H1 (cell line): ENCODE measurements at regions not wholly inside any gene's neighbourhood (a gene's known extent, or its start where the extent isn't known, plus 50 kb on each side); places are given as distances from the start of the nearest gene placed in this dataset.

Experiments used
- CTCF ChIA-PET: fragments of 300-600 bp; sonication (Branson Sonifier 250); formaldehyde crosslinking; loops from one replicate; lab custom pipeline; 2021; ENCODE audit not compliant: partially characterized antibody; lab: Charles Lee
- POLR2A ChIA-PET: fragments of 300-600 bp; sonication (Branson Sonifier 250); formaldehyde crosslinking; loops from one replicate; lab custom pipeline; 2021; ENCODE audit warnings: inconsistent platforms; ENCODE audit not compliant: partially characterized antibody; lab: Charles Lee
- DNase-seq, 2 experiments: peaks; one replicate each; pipeline versions ENCODE4 v3.0.0 to v3.0.0-alpha.2; 2010 to 2022; ENCODE audit warnings: low spot score in 2 of 2, low read depth in 1 of 2, mixed read lengths in 1 of 2
- FAIRE-seq: peaks from 2 replicates; lab custom pipeline; 2011; peaks lifted over from hg19 to GRCh38; lab: Jason Lieb, UNC
- H2AFZ ChIP-seq: 2 replicates; pipeline ENCODE4 v1.8.1; 2012; ENCODE audit warnings: low read length, inconsistent platforms
- H2AK5ac ChIP-seq: 2 replicates; pipeline ENCODE4 v1.6.1; 2013; ENCODE audit warnings: low read depth, low read length
- H2BK120ac ChIP-seq: replicated peaks from 2 replicates; pipeline ENCODE3; 2013; ENCODE audit warnings: low read depth, low read length, inconsistent platforms
- H2BK12ac ChIP-seq: 2 replicates; pipeline ENCODE4 v1.6.1; 2013; ENCODE audit warnings: low read depth, low read length
- H2BK15ac ChIP-seq: 2 replicates; pipeline ENCODE4 v1.6.1; 2013; ENCODE audit warnings: low read length
- H2BK20ac ChIP-seq: 2 replicates; pipeline ENCODE4 v1.6.1; 2013; ENCODE audit warnings: low read length
- H2BK5ac ChIP-seq: 2 replicates; pipeline ENCODE4 v1.6.1; 2013; ENCODE audit warnings: low read depth, low read length
- H3K14ac ChIP-seq: 2 replicates; pipeline ENCODE4 v1.6.1; 2013; ENCODE audit warnings: inconsistent platforms; ENCODE audit not compliant: insufficient read length
- H3K18ac ChIP-seq: 2 replicates; pipeline ENCODE4 v1.6.1; 2013; ENCODE audit warnings: low read length; ENCODE audit errors: extremely low read depth
- H3K23ac ChIP-seq: 2 replicates; pipeline ENCODE4 v1.6.1; 2013; ENCODE audit warnings: inconsistent platforms; ENCODE audit not compliant: insufficient read length
- H3K23me2 ChIP-seq: 2 replicates; pipeline ENCODE4 v1.6.1; 2013; ENCODE audit warnings: low read depth, low read length
- H3K27ac ChIP-seq: 2 replicates; pipeline ENCODE4 v1.6.1; 2011; ENCODE audit warnings: low read depth, low read length, inconsistent platforms
- H3K27me3 ChIP-seq, 4 experiments: replicated peaks in 1 of 4; 1 replicate in 1 of 4; 2 replicates in 3 of 4; pipeline versions ENCODE4 v1.6.1 to v1.8.1; 2011 to 2013; ENCODE audit warnings: low read length in 3 of 4, mild to moderate bottlenecking in 3 of 4, inconsistent platforms in 2 of 4, mixed read lengths in 2 of 4, moderate library complexity in 1 of 4; ENCODE audit not compliant: control insufficient read depth in 3 of 4, insufficient read depth in 3 of 4; ENCODE audit errors: extremely low read depth in 1 of 4
- H3K36me3 ChIP-seq, 4 experiments: 2 replicates each; pipeline versions ENCODE4 v1.6.1 to v1.8.1; 2011 to 2013; ENCODE audit warnings: mild to moderate bottlenecking in 4 of 4, low read length in 3 of 4, moderate library complexity in 2 of 4, control low read depth in 1 of 4, inconsistent platforms in 1 of 4; ENCODE audit not compliant: insufficient read depth in 4 of 4, control insufficient read depth in 2 of 4
- H3K4ac ChIP-seq: replicated peaks from 2 replicates; pipeline ENCODE3; 2013; ENCODE audit warnings: low read length, low read depth, mixed read lengths, inconsistent platforms; ENCODE audit not compliant: insufficient read length
- H3K4me1 ChIP-seq, 4 experiments: replicated peaks in 1 of 4; 1 replicate in 1 of 4; 2 replicates in 3 of 4; pipeline versions ENCODE4 v1.6.1 to v1.8.1; 2011 to 2013; ENCODE audit warnings: low read length in 3 of 4, inconsistent platforms in 2 of 4, mixed read lengths in 1 of 4; ENCODE audit not compliant: insufficient read depth in 4 of 4, control insufficient read depth in 3 of 4
- H3K4me2 ChIP-seq, 2 experiments: 2 replicates each; pipeline versions ENCODE4 v1.6.1 to v1.8.1; 2011 to 2013; ENCODE audit warnings: low read depth in 2 of 2, low read length in 2 of 2, control low read depth in 1 of 2, inconsistent platforms in 1 of 2, mild to moderate bottlenecking in 1 of 2; ENCODE audit not compliant: insufficient read depth in 1 of 2
- H3K4me3 ChIP-seq, 4 experiments: fragments of 200-600, 300-600 bp in 1 of 4; sonication (generic), shearing (Covaris generic), sonication (Bioruptor Twin) in 1 of 4; 2 replicates each; pipeline versions ENCODE4 v1.5.1 to v1.8.1; 2011 to 2016; ENCODE audit warnings: low read length in 4 of 4, low read depth in 3 of 4, control low read depth in 2 of 4, inconsistent platforms in 2 of 4, mild to moderate bottlenecking in 2 of 4, mixed read lengths in 1 of 4, moderate library complexity in 1 of 4; ENCODE audit not compliant: insufficient read depth in 2 of 4; ENCODE audit errors: extremely low read depth in 1 of 4
- H3K56ac ChIP-seq: replicated peaks from 2 replicates; pipeline ENCODE3; 2013; ENCODE audit warnings: low read depth, mild to moderate bottlenecking, mixed read lengths, low read length, inconsistent platforms; ENCODE audit not compliant: insufficient read length
- H3K79me1 ChIP-seq: 2 replicates; pipeline ENCODE4 v1.6.1; 2013; ENCODE audit warnings: low read depth, low read length, control low read depth
- H3K79me2 ChIP-seq, 2 experiments: 2 replicates each; pipeline versions ENCODE4 v1.6.1 to v1.8.1; 2012 to 2013; ENCODE audit warnings: low read length in 2 of 2, mild to moderate bottlenecking in 2 of 2, inconsistent platforms in 1 of 2; ENCODE audit not compliant: insufficient read depth in 2 of 2, control insufficient read depth in 1 of 2
- H3K9ac ChIP-seq, 4 experiments: replicated peaks in 1 of 4; 1 replicate in 1 of 4; 2 replicates in 3 of 4; pipeline versions ENCODE4 v1.6.1 to v1.8.1; 2011 to 2013; ENCODE audit warnings: low read depth in 3 of 4, low read length in 3 of 4, control low read depth in 2 of 4, mild to moderate bottlenecking in 2 of 4, moderate library complexity in 2 of 4, inconsistent platforms in 1 of 4; ENCODE audit errors: extremely low read depth in 1 of 4
- H3K9me3 ChIP-seq, 2 experiments: 2 replicates each; pipeline versions ENCODE4 v1.6.1 to v1.8.1; 2012 to 2013; ENCODE audit warnings: mild to moderate bottlenecking in 2 of 2, moderate library complexity in 2 of 2, control low read depth in 1 of 2, inconsistent platforms in 1 of 2, low read depth in 1 of 2, low read length in 1 of 2, mixed read lengths in 1 of 2; ENCODE audit not compliant: insufficient read depth in 2 of 2
- H4K20me1 ChIP-seq, 2 experiments: replicated peaks in 1 of 2; 2 replicates each; pipeline versions ENCODE3 to v1.8.1; 2011 to 2013; ENCODE audit warnings: inconsistent platforms in 2 of 2, low read length in 2 of 2, mild to moderate bottlenecking in 1 of 2; ENCODE audit not compliant: insufficient read depth in 2 of 2, control insufficient read depth in 1 of 2
- H4K5ac ChIP-seq: 2 replicates; pipeline ENCODE4 v1.6.1; 2013; ENCODE audit warnings: low read length, low read depth, mixed read lengths, inconsistent platforms; ENCODE audit not compliant: insufficient read length
- H4K8ac ChIP-seq: 2 replicates; pipeline ENCODE4 v1.8.0; 2013; ENCODE audit warnings: mild to moderate bottlenecking, moderate library complexity, low read length, inconsistent platforms; ENCODE audit not compliant: insufficient read depth; ENCODE audit errors: extremely low read depth
- H4K91ac ChIP-seq: replicated peaks from 2 replicates; pipeline ENCODE3; 2013; ENCODE audit warnings: low read length, mixed read lengths, inconsistent platforms; ENCODE audit not compliant: insufficient read length
- CBX5 ChIP-seq: fragments of 300-800, 300-1000 bp; sonication (generic); IDR thresholded peaks from 2 replicates; pipeline ENCODE4 v1.7.1; 2016; ENCODE audit warnings: antibody characterized with exemption, low read length, low read depth
- GABPA ChIP-seq: IDR thresholded peaks from 2 replicates; pipeline ENCODE4 v1.6.1; 2011; ENCODE audit warnings: mild to moderate bottlenecking, low read length, moderate library complexity, borderline replicate concordance; ENCODE audit not compliant: insufficient read depth
- HDAC2 ChIP-seq, 2 experiments: fragments of 300-600 bp in 1 of 2; sonication (generic) in 1 of 2; IDR thresholded peaks; 2 replicates each; pipeline ENCODE4 v1.6.1; 2011 to 2012; ENCODE audit warnings: low read depth in 2 of 2, low read length in 2 of 2, mild to moderate bottlenecking in 2 of 2, moderate library complexity in 2 of 2, borderline replicate concordance in 1 of 2, inconsistent platforms in 1 of 2
- HDAC6 ChIP-seq: IDR thresholded peaks from one replicate; pipeline ENCODE4 v1.7.1; 2012; ENCODE audit warnings: low read depth, mild to moderate bottlenecking, inconsistent platforms, low read length, moderate library complexity
- KDM1A ChIP-seq: fragments of 200-600, 300-600 bp; sonication (generic); IDR thresholded peaks from 2 replicates; pipeline ENCODE4 v1.7.1; 2016; ENCODE audit warnings: mild to moderate bottlenecking, low read length, borderline replicate concordance
- KDM4A ChIP-seq: IDR thresholded peaks from one replicate; pipeline ENCODE4 v1.7.1; 2012; ENCODE audit warnings: low read depth, mild to moderate bottlenecking, moderate library complexity, low read length, inconsistent platforms; ENCODE audit not compliant: severe bottlenecking
- NANOG ChIP-seq: IDR thresholded peaks from 2 replicates; pipeline ENCODE4 v1.6.1; 2011; ENCODE audit warnings: low read length, low read depth, mild to moderate bottlenecking, inconsistent platforms; ENCODE audit not compliant: insufficient read depth, poor library complexity, severe bottlenecking
- POLR2A ChIP-seq, 2 experiments: IDR thresholded peaks; 1 replicate in 1 of 2; 2 replicates in 1 of 2; pipeline ENCODE4 v1.6.1; 2011; ENCODE audit warnings: low read depth in 2 of 2, low read length in 2 of 2, mild to moderate bottlenecking in 2 of 2; ENCODE audit errors: control extremely low read depth in 1 of 2
- RFX5 ChIP-seq: IDR thresholded peaks from 2 replicates; pipeline ENCODE4 v1.6.1; 2011; ENCODE audit warnings: low read depth, low read length, improper control_type of control experiment, borderline replicate concordance
- SIRT6 ChIP-seq: IDR thresholded peaks from one replicate; pipeline ENCODE4 v1.7.1; 2012; ENCODE audit warnings: low read length, inconsistent platforms
- SRF ChIP-seq: IDR thresholded peaks from 2 replicates; pipeline ENCODE4 v1.6.1; 2011; ENCODE audit warnings: mild to moderate bottlenecking, low read depth, low read length, moderate library complexity
- TCF12 ChIP-seq: IDR thresholded peaks from 2 replicates; pipeline ENCODE4 v1.6.1; 2011; ENCODE audit warnings: low read depth, mild to moderate bottlenecking, low read length
- whole genome bisulfite sequencing, 2 experiments: shearing (Covaris generic) in 1 of 2; methylation state at CpG; one replicate each; pipeline versions ENCODE4 v1.1.6 to v1.1.7; 2013 to 2015; ENCODE audit warnings: low lambda C conversion rate in 2 of 2, mixed read lengths in 2 of 2, inconsistent platforms in 1 of 2, low coverage in 1 of 2, missing lambda C conversion rate in 1 of 2; ENCODE audit not compliant: insufficient replicate concordance in 2 of 2, insufficient coverage in 1 of 2, insufficient read length in 1 of 2; ENCODE audit errors: extremely low coverage in 1 of 2, missing lambda C conversion rate in 1 of 2; 5-methylcytosine and 5-hydroxymethylcytosine counted together

- Histone ChIP-seq H3K27ac (no peak overlapping the region), H3K79me2 (no peaks in the 10 kb centered on the region), H2BK120ac (no peak overlapping the region), H3K23ac (no peak overlapping the region), H4K91ac (no peak overlapping the region), H3K18ac (no peak overlapping the region), H3K4me1 (no peaks in the 10 kb centered on the region), H3K36me3 (peaks cover 0 to 9% (median 0%) of the 10 kb centered on the region in 4 experiments; a peak in 2 of 8 replicates), H2AK5ac (no peak overlapping the region), H3K56ac (no peak overlapping the region), H3K9me3 (peaks cover 17 to 19% of the 10 kb centered on the region in 2 experiments; a peak in 3 of 4 replicates), H3K4ac (no peak overlapping the region), H3K4me2 (no peak overlapping the region), H2BK12ac (no peak overlapping the region), H2BK15ac (no peak overlapping the region), H2BK5ac (no peak overlapping the region), H3K23me2 (no peaks in the 10 kb centered on the region), H4K20me1 (no peaks in the 10 kb centered on the region), H3K79me1 (no peaks in the 10 kb centered on the region), H3K9ac (no peak overlapping the region), H4K8ac (no peak overlapping the region), H3K4me3 (no peak overlapping the region), H3K14ac (no peak overlapping the region), H3K27me3 (no peaks in the 10 kb centered on the region), H2BK20ac (no peak overlapping the region), H2AFZ (no peak overlapping the region), H4K5ac (no peak overlapping the region)
- WGBS, 2 experiments: 84% methylated on average over 2 of the region's 2 CpGs; no CpG with 5 or more reads in 1 of the 2 experiments
- FAIRE-seq: no peak
- no peak for DNase-seq
- POLR2A ChIA-PET: no interaction called here
- CTCF ChIA-PET: no interaction called here
- TF ChIP-seq POLR2A (IDR thresholded peaks at IDR 0.05; ENCODE audit: control extremely low read depth in 1 of 2, low read depth in 2 of 2, low read length in 2 of 2): no peak
- TF ChIP-seq TCF12: no peak
- no peak for TF ChIP-seq HDAC6
- no peak for TF ChIP-seq GABPA
- no peak for TF ChIP-seq HDAC2 (IDR thresholded peaks at IDR 0.05; ENCODE audit: borderline replicate concordance in 1 of 2, low read depth in 2 of 2, low read length in 2 of 2)
- no peak for TF ChIP-seq KDM4A
- TF ChIP-seq SIRT6: no peak
- no peak for TF ChIP-seq NANOG
- TF ChIP-seq CBX5: no peak
- no peak for TF ChIP-seq KDM1A
- TF ChIP-seq SRF: no peak
- TF ChIP-seq RFX5: no peak
Measured at GRCh38 chr12:29847246-29847645, 63.5 kb upstream of the TMTC1 start.
